H1 (cell line): ENCODE measurements at regions not wholly inside any gene's neighbourhood (a gene's known extent, or its start where the extent isn't known, plus 50 kb on each side); places are given as distances from the start of the nearest gene placed in this dataset.

Source experiments
- CTCF ChIA-PET: fragments of 300-600 bp; sonication (Branson Sonifier 250); formaldehyde crosslinking; loops from one replicate; lab custom pipeline; 2021; ENCODE audit not compliant: partially characterized antibody; lab: Charles Lee
- POLR2A ChIA-PET: fragments of 300-600 bp; sonication (Branson Sonifier 250); formaldehyde crosslinking; loops from one replicate; lab custom pipeline; 2021; ENCODE audit warnings: inconsistent platforms; ENCODE audit not compliant: partially characterized antibody; lab: Charles Lee
- DNase-seq, 2 experiments: peaks; one replicate each; pipeline versions ENCODE4 v3.0.0 to v3.0.0-alpha.2; 2010 to 2022; ENCODE audit warnings: low spot score in 2 of 2, low read depth in 1 of 2, mixed read lengths in 1 of 2
- FAIRE-seq: peaks from 2 replicates; lab custom pipeline; 2011; peaks lifted over from hg19 to GRCh38; lab: Jason Lieb, UNC
- H2AFZ ChIP-seq: 2 replicates; pipeline ENCODE4 v1.8.1; 2012; ENCODE audit warnings: low read length, inconsistent platforms
- H2AK5ac ChIP-seq: 2 replicates; pipeline ENCODE4 v1.6.1; 2013; ENCODE audit warnings: low read depth, low read length
- H2BK120ac ChIP-seq: replicated peaks from 2 replicates; pipeline ENCODE3; 2013; ENCODE audit warnings: low read depth, low read length, inconsistent platforms
- H2BK12ac ChIP-seq: 2 replicates; pipeline ENCODE4 v1.6.1; 2013; ENCODE audit warnings: low read depth, low read length
- H2BK15ac ChIP-seq: 2 replicates; pipeline ENCODE4 v1.6.1; 2013; ENCODE audit warnings: low read length
- H2BK20ac ChIP-seq: 2 replicates; pipeline ENCODE4 v1.6.1; 2013; ENCODE audit warnings: low read length
- H2BK5ac ChIP-seq: 2 replicates; pipeline ENCODE4 v1.6.1; 2013; ENCODE audit warnings: low read depth, low read length
- H3K14ac ChIP-seq: 2 replicates; pipeline ENCODE4 v1.6.1; 2013; ENCODE audit warnings: inconsistent platforms; ENCODE audit not compliant: insufficient read length
- H3K18ac ChIP-seq: 2 replicates; pipeline ENCODE4 v1.6.1; 2013; ENCODE audit warnings: low read length; ENCODE audit errors: extremely low read depth
- H3K23ac ChIP-seq: 2 replicates; pipeline ENCODE4 v1.6.1; 2013; ENCODE audit warnings: inconsistent platforms; ENCODE audit not compliant: insufficient read length
- H3K23me2 ChIP-seq: 2 replicates; pipeline ENCODE4 v1.6.1; 2013; ENCODE audit warnings: low read depth, low read length
- H3K27ac ChIP-seq: 2 replicates; pipeline ENCODE4 v1.6.1; 2011; ENCODE audit warnings: low read depth, low read length, inconsistent platforms
- H3K27me3 ChIP-seq, 4 experiments: replicated peaks in 1 of 4; 1 replicate in 1 of 4; 2 replicates in 3 of 4; pipeline versions ENCODE4 v1.6.1 to v1.8.1; 2011 to 2013; ENCODE audit warnings: low read length in 3 of 4, mild to moderate bottlenecking in 3 of 4, inconsistent platforms in 2 of 4, mixed read lengths in 2 of 4, moderate library complexity in 1 of 4; ENCODE audit not compliant: control insufficient read depth in 3 of 4, insufficient read depth in 3 of 4; ENCODE audit errors: extremely low read depth in 1 of 4
- H3K36me3 ChIP-seq, 4 experiments: 2 replicates each; pipeline versions ENCODE4 v1.6.1 to v1.8.1; 2011 to 2013; ENCODE audit warnings: mild to moderate bottlenecking in 4 of 4, low read length in 3 of 4, moderate library complexity in 2 of 4, control low read depth in 1 of 4, inconsistent platforms in 1 of 4; ENCODE audit not compliant: insufficient read depth in 4 of 4, control insufficient read depth in 2 of 4
- H3K4ac ChIP-seq: replicated peaks from 2 replicates; pipeline ENCODE3; 2013; ENCODE audit warnings: low read length, low read depth, mixed read lengths, inconsistent platforms; ENCODE audit not compliant: insufficient read length
- H3K4me1 ChIP-seq, 4 experiments: replicated peaks in 1 of 4; 1 replicate in 1 of 4; 2 replicates in 3 of 4; pipeline versions ENCODE4 v1.6.1 to v1.8.1; 2011 to 2013; ENCODE audit warnings: low read length in 3 of 4, inconsistent platforms in 2 of 4, mixed read lengths in 1 of 4; ENCODE audit not compliant: insufficient read depth in 4 of 4, control insufficient read depth in 3 of 4
- H3K4me2 ChIP-seq, 2 experiments: 2 replicates each; pipeline versions ENCODE4 v1.6.1 to v1.8.1; 2011 to 2013; ENCODE audit warnings: low read depth in 2 of 2, low read length in 2 of 2, control low read depth in 1 of 2, inconsistent platforms in 1 of 2, mild to moderate bottlenecking in 1 of 2; ENCODE audit not compliant: insufficient read depth in 1 of 2
- H3K4me3 ChIP-seq, 4 experiments: fragments of 200-600, 300-600 bp in 1 of 4; sonication (generic), shearing (Covaris generic), sonication (Bioruptor Twin) in 1 of 4; 2 replicates each; pipeline versions ENCODE4 v1.5.1 to v1.8.1; 2011 to 2016; ENCODE audit warnings: low read length in 4 of 4, low read depth in 3 of 4, control low read depth in 2 of 4, inconsistent platforms in 2 of 4, mild to moderate bottlenecking in 2 of 4, mixed read lengths in 1 of 4, moderate library complexity in 1 of 4; ENCODE audit not compliant: insufficient read depth in 2 of 4; ENCODE audit errors: extremely low read depth in 1 of 4
- H3K56ac ChIP-seq: replicated peaks from 2 replicates; pipeline ENCODE3; 2013; ENCODE audit warnings: low read depth, mild to moderate bottlenecking, mixed read lengths, low read length, inconsistent platforms; ENCODE audit not compliant: insufficient read length
- H3K79me1 ChIP-seq: 2 replicates; pipeline ENCODE4 v1.6.1; 2013; ENCODE audit warnings: low read depth, low read length, control low read depth
- H3K79me2 ChIP-seq, 2 experiments: 2 replicates each; pipeline versions ENCODE4 v1.6.1 to v1.8.1; 2012 to 2013; ENCODE audit warnings: low read length in 2 of 2, mild to moderate bottlenecking in 2 of 2, inconsistent platforms in 1 of 2; ENCODE audit not compliant: insufficient read depth in 2 of 2, control insufficient read depth in 1 of 2
- H3K9ac ChIP-seq, 4 experiments: replicated peaks in 1 of 4; 1 replicate in 1 of 4; 2 replicates in 3 of 4; pipeline versions ENCODE4 v1.6.1 to v1.8.1; 2011 to 2013; ENCODE audit warnings: low read depth in 3 of 4, low read length in 3 of 4, control low read depth in 2 of 4, mild to moderate bottlenecking in 2 of 4, moderate library complexity in 2 of 4, inconsistent platforms in 1 of 4; ENCODE audit errors: extremely low read depth in 1 of 4
- H3K9me3 ChIP-seq, 2 experiments: 2 replicates each; pipeline versions ENCODE4 v1.6.1 to v1.8.1; 2012 to 2013; ENCODE audit warnings: mild to moderate bottlenecking in 2 of 2, moderate library complexity in 2 of 2, control low read depth in 1 of 2, inconsistent platforms in 1 of 2, low read depth in 1 of 2, low read length in 1 of 2, mixed read lengths in 1 of 2; ENCODE audit not compliant: insufficient read depth in 2 of 2
- H4K20me1 ChIP-seq, 2 experiments: replicated peaks in 1 of 2; 2 replicates each; pipeline versions ENCODE3 to v1.8.1; 2011 to 2013; ENCODE audit warnings: inconsistent platforms in 2 of 2, low read length in 2 of 2, mild to moderate bottlenecking in 1 of 2; ENCODE audit not compliant: insufficient read depth in 2 of 2, control insufficient read depth in 1 of 2
- H4K5ac ChIP-seq: 2 replicates; pipeline ENCODE4 v1.6.1; 2013; ENCODE audit warnings: low read length, low read depth, mixed read lengths, inconsistent platforms; ENCODE audit not compliant: insufficient read length
- H4K8ac ChIP-seq: 2 replicates; pipeline ENCODE4 v1.8.0; 2013; ENCODE audit warnings: mild to moderate bottlenecking, moderate library complexity, low read length, inconsistent platforms; ENCODE audit not compliant: insufficient read depth; ENCODE audit errors: extremely low read depth
- H4K91ac ChIP-seq: replicated peaks from 2 replicates; pipeline ENCODE3; 2013; ENCODE audit warnings: low read length, mixed read lengths, inconsistent platforms; ENCODE audit not compliant: insufficient read length
- ATF2 ChIP-seq: IDR thresholded peaks from 2 replicates; pipeline ENCODE4 v1.6.1; 2012; ENCODE audit warnings: low read length, inconsistent platforms
- CBX8 ChIP-seq: fragments of 300-800, 300-1000 bp; sonication (generic); IDR thresholded peaks from 2 replicates; pipeline ENCODE4 v1.7.1; 2016; ENCODE audit warnings: low read depth, low read length, borderline replicate concordance
- CHD2 ChIP-seq: IDR thresholded peaks from 2 replicates; pipeline ENCODE4 v1.6.1; 2012; ENCODE audit warnings: low read length, improper control_type of control experiment
- CTBP2 ChIP-seq: IDR thresholded peaks from 2 replicates; pipeline ENCODE4 v1.7.0; 2011; ENCODE audit warnings: borderline replicate concordance, mild to moderate bottlenecking, moderate library complexity, mixed read lengths, low read length; ENCODE audit not compliant: insufficient read depth, insufficient read length
- E2F6 ChIP-seq: IDR thresholded peaks from 2 replicates; pipeline ENCODE4 v1.6.1; 2012; ENCODE audit warnings: inconsistent platforms
- EZH2 ChIP-seq: fragments of 200-600 bp; sonication (generic); IDR thresholded peaks from 2 replicates; pipeline ENCODE4 v1.7.1; 2012; ENCODE audit warnings: low read depth, mild to moderate bottlenecking, moderate library complexity, low read length, inconsistent platforms; ENCODE audit not compliant: severe bottlenecking
- JUN ChIP-seq: IDR thresholded peaks from 2 replicates; pipeline ENCODE4 v1.6.1; 2011; ENCODE audit warnings: low read depth, mild to moderate bottlenecking, improper control_type of control experiment, low read length
- KDM5A ChIP-seq: fragments of 200-600 bp; IDR thresholded peaks from 2 replicates; pipeline ENCODE4 v1.7.1; 2012; ENCODE audit warnings: mild to moderate bottlenecking, low read length, inconsistent platforms, mixed read lengths
- SAP30 ChIP-seq: fragments of 300-600 bp; sonication (generic); IDR thresholded peaks from 2 replicates; pipeline ENCODE4 v1.7.1; 2012; ENCODE audit warnings: low read length, moderate library complexity, mild to moderate bottlenecking, inconsistent platforms; ENCODE audit not compliant: insufficient read depth, insufficient replicate concordance
- SIN3A ChIP-seq, 2 experiments: IDR thresholded peaks in 1 of 2; conservative IDR thresholded peaks in 1 of 2; 2 replicates each; pipeline ENCODE4 v1.6.1; 2011 to 2012; ENCODE audit warnings: low read length in 2 of 2, improper control_type of control experiment in 1 of 2, low read depth in 1 of 2, mild to moderate bottlenecking in 1 of 2
- SP1 ChIP-seq: IDR thresholded peaks from 2 replicates; pipeline ENCODE4 v1.6.1; 2011; ENCODE audit warnings: low read depth, low read length
- WGBS, 2 experiments: shearing (Covaris generic) in 1 of 2; methylation state at CpG; one replicate each; pipeline versions ENCODE4 v1.1.6 to v1.1.7; 2013 to 2015; ENCODE audit warnings: low lambda C conversion rate in 2 of 2, mixed read lengths in 2 of 2, inconsistent platforms in 1 of 2, low coverage in 1 of 2, missing lambda C conversion rate in 1 of 2; ENCODE audit not compliant: insufficient replicate concordance in 2 of 2, insufficient coverage in 1 of 2, insufficient read length in 1 of 2; ENCODE audit errors: extremely low coverage in 1 of 2, missing lambda C conversion rate in 1 of 2; 5-methylcytosine and 5-hydroxymethylcytosine counted together

GRCh38 chr18:73835039-73835438 is 312.6 kb downstream of the FBXO15 start:
- no peak overlapping the region for H3K27ac ChIP-seq
- no peaks in the 10 kb centered on the region for H4K20me1 ChIP-seq
- H3K36me3 ChIP-seq = no peaks in the 10 kb centered on the region
- no peak overlapping the region for H4K8ac ChIP-seq
- H3K14ac ChIP-seq = no peak overlapping the region
- H2BK120ac ChIP-seq = no peak overlapping the region
- H3K4me1 ChIP-seq = peaks cover 0 to 1% (median 0%) of the 10 kb centered on the region in 4 experiments; a peak in 1 of 7 replicates
- 86% methylated on average over 1 of the region's 3 CpGs; no CpG with 5 or more reads in 1 of the 2 experiments for WGBS, 2 experiments
- H4K5ac ChIP-seq = no peak overlapping the region
- no peaks in the 10 kb centered on the region for H3K79me1 ChIP-seq
- POLR2A ChIA-PET = no interaction called here
- no peak overlapping the region for H3K4me2 ChIP-seq
- no peak overlapping the region for H2AK5ac ChIP-seq
- FAIRE-seq (no peak), DNase-seq (no peak)
- peaks cover 0 to 1% (median 0%) of the 10 kb centered on the region in 4 experiments; a peak in 1 of 7 replicates for H3K27me3 ChIP-seq
- CTCF ChIA-PET = interaction anchor here (1.0 to 1.3 kb wide), 4 partner anchors 8 to 20 kb away, joined by 3 to 4 read pairs (median 3); no protein-coding TSS in a partner anchor
- no peak overlapping the region for H4K91ac ChIP-seq
- no peak overlapping the region for H2BK20ac ChIP-seq
- H3K18ac ChIP-seq = no peak overlapping the region
- no peak overlapping the region for H3K9ac ChIP-seq
- H3K56ac ChIP-seq = no peak overlapping the region
- H3K23ac ChIP-seq = no peak overlapping the region
- H3K9me3 ChIP-seq = no peaks in the 10 kb centered on the region
- H2BK12ac ChIP-seq = no peak overlapping the region
- H2BK5ac ChIP-seq = no peak overlapping the region
- no peaks in the 10 kb centered on the region for H3K23me2 ChIP-seq
- no peak overlapping the region for H3K4ac ChIP-seq
- no peaks in the 10 kb centered on the region for H3K79me2 ChIP-seq
- H2BK15ac ChIP-seq = no peak overlapping the region
- no peak overlapping the region for H2AFZ ChIP-seq
- H3K4me3 ChIP-seq = no peak overlapping the region
- TF ChIP-seq CTBP2 (no peak), EZH2 (no peak), CHD2 (no peak), JUN (no peak), CBX8 (no peak), SP1 (no peak), E2F6 (no peak), SIN3A (conservative IDR thresholded peaks at IDR 0.05 in 1 of 2, IDR thresholded peaks at IDR 0.05 in 1 of 2; ENCODE audit: low read depth in 1 of 2, low read length in 2 of 2) (no peak), ATF2 (no peak), KDM5A (no peak), SAP30 (no peak)
